Mucosa of rectum (tissue), 2 donors: ENCODE measurements at regions not wholly inside any gene's neighbourhood (a gene's known extent, or its start where the extent isn't known, plus 50 kb on each side); places are given as distances from the start of the nearest gene placed in this dataset.

Source experiments
- H3K27ac ChIP-seq, 2 donors: one replicate each; pipeline ENCODE4 v1.7.0; 2013; ENCODE audit warnings: inconsistent platforms in 2 of 2, low read depth in 2 of 2, low read length in 2 of 2
- H3K27me3 ChIP-seq, 2 donors: one replicate each; pipeline ENCODE4 v1.7.0; 2013; ENCODE audit warnings: low read length in 2 of 2; ENCODE audit not compliant: control insufficient read depth in 2 of 2, insufficient read depth in 2 of 2
- H3K36me3 ChIP-seq, 2 donors: one replicate each; pipeline ENCODE4 v1.7.0; 2013; ENCODE audit warnings: low read length in 2 of 2; ENCODE audit not compliant: control insufficient read depth in 2 of 2, insufficient read depth in 2 of 2
- H3K4me1 ChIP-seq, 2 donors: one replicate each; pipeline ENCODE4 v1.7.0; 2013; ENCODE audit warnings: low read length in 2 of 2, mild to moderate bottlenecking in 1 of 2; ENCODE audit not compliant: control insufficient read depth in 2 of 2, insufficient read depth in 2 of 2
- H3K4me3 ChIP-seq, 2 donors: one replicate each; pipeline ENCODE4 v1.7.0; 2013; ENCODE audit warnings: low read length in 2 of 2
- H3K9ac ChIP-seq, 2 donors: one replicate each; pipeline ENCODE4 v1.7.0; 2013; ENCODE audit warnings: low read length in 2 of 2, low read depth in 1 of 2, mild to moderate bottlenecking in 1 of 2
- H3K9me3 ChIP-seq, 2 donors: one replicate each; pipeline ENCODE4 v1.7.0; 2013; ENCODE audit warnings: low read length in 2 of 2; ENCODE audit not compliant: control insufficient read depth in 2 of 2
- donor health status: healthy.
- donor health status: Normal muscosa, but diverticular disease.

DNA sequence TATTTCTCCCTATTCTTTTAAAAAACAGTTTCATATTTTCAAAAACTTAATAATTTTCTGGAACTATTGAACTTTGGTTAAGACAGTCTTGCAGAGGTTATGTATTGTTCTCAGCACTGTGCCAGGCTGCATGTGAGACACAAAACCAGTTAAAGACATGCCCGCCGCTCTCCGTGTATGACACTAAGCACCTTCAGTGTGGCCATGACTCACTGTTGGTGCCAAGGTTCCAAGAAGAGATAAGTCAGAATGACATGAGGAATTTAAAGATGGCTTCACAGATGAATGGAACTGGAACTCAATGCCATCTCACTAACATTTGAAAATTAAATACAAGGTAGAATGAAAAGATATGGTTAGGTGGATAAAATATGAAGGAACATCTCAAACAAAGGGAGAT is 525.5 kb upstream of the ZFP42 start:
- Histone ChIP-seq H3K27ac (no peak overlapping the region), H3K9ac (no peak overlapping the region), H3K36me3 (no peaks in the 10 kb centered on the region), H3K27me3 (no peaks in the 10 kb centered on the region), H3K9me3 (no peaks in the 10 kb centered on the region), H3K4me3 (no peak overlapping the region), H3K4me1 (no peaks in the 10 kb centered on the region)

DNA sequence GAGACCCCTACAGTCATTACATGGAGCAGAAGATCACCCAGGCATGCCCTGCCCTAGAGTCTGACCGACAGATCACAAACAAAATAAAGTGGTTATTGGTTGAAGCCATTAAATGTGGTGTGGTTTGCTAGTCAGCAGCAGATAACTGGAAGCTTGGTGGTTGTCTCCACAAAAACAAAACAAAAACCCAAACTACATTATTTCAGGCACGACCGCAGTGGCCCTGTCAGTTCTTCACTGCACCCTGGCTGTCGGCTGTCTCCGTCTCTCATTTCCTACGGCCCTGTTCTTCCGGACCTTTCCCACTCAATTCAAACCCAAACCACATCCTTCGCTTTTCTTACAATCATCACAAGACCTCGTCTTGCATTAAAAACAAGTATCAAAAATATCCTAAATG is 521.3 kb upstream of the ZFP42 start:
- no peak overlapping the region for H3K27ac ChIP-seq
- no peaks in the 10 kb centered on the region for H3K4me1 ChIP-seq
- H3K9ac ChIP-seq = no peak overlapping the region
- no peaks in the 10 kb centered on the region for H3K36me3 ChIP-seq
- H3K4me3 ChIP-seq = no peak overlapping the region
- H3K27me3 ChIP-seq = no peaks in the 10 kb centered on the region
- no peaks in the 10 kb centered on the region for H3K9me3 ChIP-seq

DNA sequence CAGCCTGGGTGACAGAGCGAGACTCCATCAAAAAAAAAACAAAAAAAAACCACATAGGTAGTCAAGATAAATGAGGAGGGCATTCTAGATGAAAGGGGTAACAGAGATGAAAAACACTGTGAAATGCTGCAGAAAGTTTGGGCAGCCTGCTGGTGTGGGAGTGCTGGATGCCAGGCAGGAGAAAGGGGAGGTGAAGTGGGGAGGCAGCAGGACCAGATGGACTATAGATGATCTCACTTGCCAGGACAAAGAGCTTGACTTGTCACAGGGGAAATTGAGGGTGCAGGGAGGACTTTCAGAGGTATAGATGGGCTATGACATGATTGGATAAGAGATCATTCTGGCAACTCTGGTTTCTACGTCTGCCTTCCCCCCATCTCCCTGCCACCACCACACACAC is 519.7 kb upstream of the ZFP42 start:
- H3K4me1 ChIP-seq = no peaks in the 10 kb centered on the region
- no peaks in the 10 kb centered on the region for H3K36me3 ChIP-seq
- no peaks in the 10 kb centered on the region for H3K9me3 ChIP-seq
- no peaks in the 10 kb centered on the region for H3K27me3 ChIP-seq
- H3K27ac ChIP-seq = no peak overlapping the region
- no peak overlapping the region for H3K9ac ChIP-seq
- no peak overlapping the region for H3K4me3 ChIP-seq

DNA sequence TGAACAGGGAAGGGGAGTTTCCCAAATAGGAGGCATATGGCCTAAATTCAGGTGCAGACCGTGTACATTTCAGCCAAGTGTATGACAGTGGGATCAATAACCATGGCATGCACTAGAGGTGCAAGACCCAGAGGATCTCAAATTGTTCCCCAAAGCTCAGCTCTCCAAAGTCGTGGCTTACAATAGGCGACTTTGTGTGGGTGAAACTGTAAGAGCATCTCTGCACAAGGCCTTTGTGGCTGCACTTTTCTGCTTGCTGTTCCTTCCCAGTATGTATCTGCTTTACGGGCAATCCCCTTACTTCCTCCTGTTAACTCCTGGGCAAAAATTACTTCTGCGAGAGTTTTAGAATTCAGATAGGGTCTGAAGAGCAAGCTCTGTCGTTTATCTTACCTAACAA is 518.3 kb upstream of the ZFP42 start:
- Histone ChIP-seq H3K4me1 (no peaks in the 10 kb centered on the region), H3K27ac (no peak overlapping the region), H3K4me3 (no peak overlapping the region), H3K36me3 (no peaks in the 10 kb centered on the region), H3K27me3 (no peaks in the 10 kb centered on the region), H3K9ac (no peak overlapping the region), H3K9me3 (no peaks in the 10 kb centered on the region)

DNA sequence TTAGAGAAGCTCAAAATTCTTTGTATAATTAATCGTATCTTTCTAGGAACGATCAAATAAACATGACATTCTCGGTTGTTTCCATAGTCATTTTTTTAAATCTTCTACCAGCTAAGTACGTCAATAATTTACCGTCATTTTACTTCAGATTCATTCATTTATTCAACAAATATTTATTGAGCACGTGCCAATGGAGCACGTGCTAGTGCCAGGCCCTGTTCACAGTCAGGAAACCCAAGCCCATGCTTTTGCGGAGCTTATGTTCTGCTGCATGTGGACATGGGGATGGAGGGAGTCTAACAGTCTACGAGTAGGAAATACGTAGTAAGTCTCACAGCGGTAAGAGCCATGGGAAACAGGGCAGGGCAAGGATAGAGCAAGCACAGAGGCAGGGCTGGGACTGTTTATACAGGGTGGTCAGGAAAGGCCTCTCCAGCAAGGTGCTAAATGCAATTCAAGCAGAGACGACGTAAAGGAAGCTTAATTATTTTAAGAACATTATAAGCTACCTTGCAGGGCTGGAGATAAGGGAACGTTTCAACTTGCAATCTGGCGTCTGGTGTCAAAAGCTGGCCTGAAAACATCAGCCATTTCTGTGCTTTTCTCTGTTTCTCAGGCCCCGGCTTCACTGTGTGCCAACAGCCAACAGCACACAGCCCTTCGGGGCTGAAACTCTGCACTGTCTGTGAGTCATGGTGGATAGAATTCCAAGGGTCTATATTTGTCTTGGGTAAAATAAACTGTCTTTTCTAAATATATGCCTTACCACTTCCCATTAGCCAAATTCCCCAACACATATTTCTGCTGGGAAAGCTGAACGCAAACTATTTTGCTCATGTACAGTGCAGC is 517.1 kb upstream of the ZFP42 start:
- Histone ChIP-seq H3K27ac (peak overlapping the region in 1 of 2 donors; percentile 50), H3K36me3 (no peaks in the 10 kb centered on the region), H3K9me3 (no peaks in the 10 kb centered on the region), H3K4me1 (no peaks in the 10 kb centered on the region), H3K27me3 (no peaks in the 10 kb centered on the region), H3K9ac (no peak overlapping the region), H3K4me3 (no peak overlapping the region)

DNA sequence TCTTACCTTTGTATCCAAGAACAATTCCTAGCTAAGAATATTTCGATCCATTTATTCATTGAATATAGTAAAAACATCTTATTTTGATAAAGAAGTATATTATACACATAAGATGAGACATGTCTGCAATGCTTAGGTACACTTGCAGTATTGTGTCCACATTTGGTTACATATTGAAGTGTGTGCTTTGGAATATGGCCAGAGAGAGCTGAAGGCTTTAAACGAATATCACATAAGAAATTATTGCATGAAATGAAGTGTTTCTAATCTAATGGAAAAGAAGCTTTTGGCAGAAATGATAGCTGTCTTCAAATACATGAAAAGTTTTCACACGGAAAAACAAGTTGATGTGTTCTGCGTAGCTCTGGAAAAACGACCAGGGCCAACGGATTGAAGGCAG is 516.1 kb upstream of the ZFP42 start:
- no peak overlapping the region for H3K27ac ChIP-seq

DNA sequence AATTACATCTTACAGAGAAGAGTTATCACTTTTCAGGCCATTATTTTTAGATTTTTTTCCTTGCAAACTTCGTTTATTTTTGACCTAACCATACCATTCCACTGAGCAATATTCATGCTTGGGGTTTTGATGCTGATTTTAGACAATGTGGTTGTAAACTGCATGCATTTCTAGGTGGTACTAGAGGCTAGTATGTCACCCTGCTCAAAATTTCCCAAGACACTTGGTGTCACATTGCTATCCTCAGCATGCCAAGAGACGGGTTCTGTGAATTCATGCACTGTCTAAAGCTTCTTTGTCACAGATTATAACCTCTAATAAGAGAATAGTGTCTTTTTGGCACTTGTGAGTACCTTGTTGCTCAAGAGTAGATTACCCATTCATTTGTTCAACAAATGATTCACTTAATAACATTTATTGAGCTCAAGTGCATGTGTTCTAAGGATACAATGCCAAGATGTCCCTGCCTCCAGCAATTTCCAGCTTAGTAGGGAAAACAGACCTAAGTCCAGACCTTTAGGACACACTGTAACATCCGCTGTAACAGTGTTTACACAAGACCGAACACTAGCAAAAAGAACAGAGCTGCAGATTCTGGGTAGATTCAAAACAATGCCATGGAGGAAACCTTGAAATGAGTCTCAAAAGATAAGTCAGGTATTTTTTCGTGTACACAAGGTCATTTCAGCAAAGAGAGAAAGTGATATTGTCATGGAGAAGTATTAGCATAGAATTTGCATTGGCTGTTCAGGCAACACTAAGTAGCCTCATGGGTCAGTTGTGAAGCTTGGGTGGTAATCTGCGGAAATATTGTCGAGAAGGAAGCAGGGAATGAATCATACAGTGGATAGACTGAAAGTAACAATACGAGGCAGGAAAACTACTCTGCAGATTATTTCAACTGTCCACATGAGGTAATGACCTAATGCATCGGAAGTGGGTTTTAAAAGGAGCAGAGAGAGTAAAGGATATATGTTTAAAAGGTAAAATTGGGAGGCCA is 515.1 kb upstream of the ZFP42 start:
- Histone ChIP-seq H3K9me3 (no peaks in the 10 kb centered on the region), H3K4me3 (no peak overlapping the region), H3K4me1 (no peaks in the 10 kb centered on the region), H3K9ac (no peak overlapping the region), H3K27me3 (no peaks in the 10 kb centered on the region), H3K36me3 (no peaks in the 10 kb centered on the region), H3K27ac (no peak overlapping the region)

More for the DNA sequence above, 516.1 kb upstream of the ZFP42 start:
- no peaks in the 10 kb centered on the region for H3K4me1 ChIP-seq
- H3K9me3 ChIP-seq = no peaks in the 10 kb centered on the region
- H3K9ac ChIP-seq = no peak overlapping the region
- no peaks in the 10 kb centered on the region for H3K36me3 ChIP-seq
- H3K4me3 ChIP-seq = no peak overlapping the region
- no peaks in the 10 kb centered on the region for H3K27me3 ChIP-seq

DNA sequence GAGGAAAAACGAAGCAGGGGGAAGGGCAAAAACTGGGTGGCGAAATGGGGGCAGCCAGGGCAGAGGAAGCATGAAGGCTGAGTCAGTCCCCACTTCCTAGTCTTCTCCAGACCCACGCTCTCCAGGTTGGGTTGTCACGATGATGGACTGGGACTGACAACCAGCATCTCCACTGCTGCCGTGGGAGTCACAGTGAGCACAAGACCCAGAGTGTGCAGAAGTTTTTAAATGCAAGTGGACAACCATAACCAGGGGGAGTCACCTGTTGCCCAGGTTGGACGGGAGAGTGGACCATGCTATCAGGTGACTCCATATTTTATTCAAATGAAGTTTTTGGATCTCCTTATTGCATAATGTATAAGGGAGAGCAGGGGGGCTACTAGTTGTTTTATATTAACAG is 511.4 kb upstream of the ZFP42 start:
- Histone ChIP-seq H3K9me3 (no peaks in the 10 kb centered on the region), H3K9ac (no peak overlapping the region), H3K4me3 (no peak overlapping the region)

DNA sequence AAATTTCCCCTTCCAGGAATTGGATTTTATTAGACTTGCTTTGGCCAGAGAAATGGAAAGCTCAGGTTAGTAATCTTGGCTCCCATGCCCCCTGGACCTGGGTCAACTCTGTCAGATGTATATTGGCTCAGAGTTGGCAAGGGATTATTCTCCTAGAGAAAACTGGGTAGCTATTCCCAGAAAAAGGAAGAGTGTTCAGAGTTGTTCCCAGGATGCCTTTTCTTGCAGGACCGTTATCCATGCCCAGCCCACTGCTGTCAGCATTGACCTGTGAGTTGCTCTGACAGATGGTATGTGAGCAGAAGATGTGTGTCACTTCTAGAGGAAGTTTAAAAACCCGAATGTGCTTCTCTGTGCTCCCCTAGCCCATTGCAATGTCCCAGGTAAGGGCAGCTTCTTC is 509.9 kb upstream of the ZFP42 start:
- no peak overlapping the region for H3K27ac ChIP-seq
- H3K9ac ChIP-seq = no peak overlapping the region
- H3K36me3 ChIP-seq = no peaks in the 10 kb centered on the region
- no peak overlapping the region for H3K4me3 ChIP-seq
- H3K4me1 ChIP-seq = no peaks in the 10 kb centered on the region
- H3K27me3 ChIP-seq = no peaks in the 10 kb centered on the region
- H3K9me3 ChIP-seq = no peaks in the 10 kb centered on the region

More for the DNA sequence above, 511.4 kb upstream of the ZFP42 start:
- Histone ChIP-seq H3K36me3 (no peaks in the 10 kb centered on the region), H3K4me1 (no peaks in the 10 kb centered on the region), H3K27me3 (no peaks in the 10 kb centered on the region), H3K27ac (no peak overlapping the region)

DNA sequence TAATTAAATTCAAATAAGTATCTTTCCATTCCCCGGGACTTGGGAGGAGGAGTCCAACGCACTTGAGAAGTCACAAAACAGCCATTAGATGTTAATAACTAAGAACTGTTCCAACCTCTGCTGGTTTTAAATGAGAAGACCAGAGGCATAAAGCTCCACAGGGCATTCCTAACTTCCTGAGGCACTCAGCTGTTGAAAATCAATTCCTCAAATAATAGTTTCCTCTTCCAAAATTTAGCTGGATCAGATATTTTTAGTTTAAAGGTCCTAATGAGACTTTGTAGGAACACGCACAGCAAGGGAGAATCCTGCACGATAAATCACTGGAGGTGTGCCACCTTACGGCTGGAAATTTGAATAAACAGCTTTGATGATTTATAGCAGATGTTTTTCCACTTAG is 504.3 kb upstream of the ZFP42 start:
- Histone ChIP-seq H3K27me3 (no peaks in the 10 kb centered on the region), H3K27ac (no peak overlapping the region), H3K9me3 (no peaks in the 10 kb centered on the region), H3K4me1 (no peaks in the 10 kb centered on the region), H3K4me3 (no peak overlapping the region), H3K36me3 (no peaks in the 10 kb centered on the region), H3K9ac (no peak overlapping the region)
